Hepatocyte (in vitro differentiated cells): ENCODE measurements at regions not wholly inside any gene's neighbourhood (a gene's known extent, or its start where the extent isn't known, plus 50 kb on each side); places are given as distances from the start of the nearest gene placed in this dataset.

Source experiments
- DNase-seq: peaks from one replicate; pipeline ENCODE4 v3.0.0-alpha.2; 2016; ENCODE audit warnings: low spot score
- H2AFZ ChIP-seq: fragments of 200-600 bp; sonication (generic); 2 replicates; pipeline ENCODE4 v1.6.0; 2016; ENCODE audit warnings: antibody characterized with exemption, mild to moderate bottlenecking
- H3K27ac ChIP-seq: fragments of 200-600 bp; sonication (generic); 2 replicates; pipeline ENCODE4 v1.5.1; 2016; ENCODE audit warnings: mild to moderate bottlenecking
- H3K27me3 ChIP-seq: fragments of 200-600 bp; sonication (generic); 2 replicates; pipeline ENCODE4 v1.6.1; 2016
- H3K36me3 ChIP-seq: fragments of 200-600 bp; sonication (generic); replicated peaks from 2 replicates; pipeline ENCODE4 v1.5.1; 2016; ENCODE audit warnings: low read depth; ENCODE audit not compliant: insufficient read depth
- H3K4me1 ChIP-seq: fragments of 200-600 bp; sonication (generic); 2 replicates; pipeline ENCODE4 v1.5.1; 2016; ENCODE audit warnings: mild to moderate bottlenecking, moderate library complexity; ENCODE audit not compliant: insufficient read depth
- H3K4me2 ChIP-seq: fragments of 200-600 bp; sonication (generic); 2 replicates; pipeline ENCODE4 v1.6.0; 2016
- H3K4me3 ChIP-seq: fragments of 200-600 bp; sonication (generic); 2 replicates; pipeline ENCODE4 v1.5.1; 2016; ENCODE audit warnings: mild to moderate bottlenecking
- H3K79me2 ChIP-seq: fragments of 200-600 bp; sonication (generic); 2 replicates; pipeline ENCODE4 v1.6.0; 2017; ENCODE audit warnings: mild to moderate bottlenecking
- H3K9me2 ChIP-seq: fragments of 200-600 bp; sonication (generic); replicated peaks from 2 replicates; pipeline ENCODE4 v1.6.0; 2017; ENCODE audit warnings: mild to moderate bottlenecking; ENCODE audit not compliant: insufficient read depth
- H3K9me3 ChIP-seq: fragments of 200-600 bp; sonication (generic); 2 replicates; pipeline ENCODE4 v1.5.1; 2016; ENCODE audit warnings: low read depth, mild to moderate bottlenecking
- H4K20me1 ChIP-seq: fragments of 200-600 bp; sonication (generic); 2 replicates; pipeline ENCODE4 v1.6.0; 2016; ENCODE audit warnings: mild to moderate bottlenecking; ENCODE audit not compliant: insufficient read depth, poor library complexity, severe bottlenecking
- EZH2 ChIP-seq: fragments of 200-600 bp; sonication (generic); IDR thresholded peaks from 2 replicates; pipeline ENCODE4 v1.6.1; 2016; ENCODE audit warnings: antibody characterized with exemption, mild to moderate bottlenecking, borderline replicate concordance
- EZH2phosphoT487 ChIP-seq: fragments of 200-600 bp; sonication (generic); IDR thresholded peaks from one replicate; pipeline ENCODE4 v1.6.1; 2018; ENCODE audit warnings: antibody characterized with exemption, mild to moderate bottlenecking, low read depth, moderate library complexity; ENCODE audit not compliant: unreplicated experiment, severe bottlenecking
- WGBS: methylation state at CpG from one replicate; pipeline ENCODE4 v1.1.6; 2016; ENCODE audit warnings: low lambda C conversion rate; ENCODE audit errors: missing lambda C conversion rate; 5-methylcytosine and 5-hydroxymethylcytosine counted together
- TF ChIP-seq, protein P1 (sequence below): fragments of 200-600 bp; sonication (generic); IDR thresholded peaks from 2 replicates; pipeline ENCODE4 v1.5.1; 2016; ENCODE audit warnings: antibody characterized with exemption, mild to moderate bottlenecking; ENCODE audit not compliant: poor library complexity

GRCh38 chr4:180674619-180675358, 1568.4 kb upstream of the TENM3 start:
- H3K36me3 ChIP-seq: no peaks in the 10 kb centered on the region
- H3K79me2 ChIP-seq: no peaks in the 10 kb centered on the region
- H3K27ac ChIP-seq: no peak overlapping the region
- H4K20me1 ChIP-seq: no peaks in the 10 kb centered on the region
- peaks cover 4% of the 10 kb centered on the region for H3K27me3 ChIP-seq
- no peak for DNase-seq
- H2AFZ ChIP-seq: no peak overlapping the region
- 81% methylated on average over 4 of the region's 4 CpGs for WGBS
- H3K9me2 ChIP-seq: no peaks in the 10 kb centered on the region
- no peak overlapping the region for H3K4me3 ChIP-seq
- no peaks in the 10 kb centered on the region for H3K9me3 ChIP-seq
- TF ChIP-seq EZH2: no peak
- TF ChIP-seq, protein P1, sequence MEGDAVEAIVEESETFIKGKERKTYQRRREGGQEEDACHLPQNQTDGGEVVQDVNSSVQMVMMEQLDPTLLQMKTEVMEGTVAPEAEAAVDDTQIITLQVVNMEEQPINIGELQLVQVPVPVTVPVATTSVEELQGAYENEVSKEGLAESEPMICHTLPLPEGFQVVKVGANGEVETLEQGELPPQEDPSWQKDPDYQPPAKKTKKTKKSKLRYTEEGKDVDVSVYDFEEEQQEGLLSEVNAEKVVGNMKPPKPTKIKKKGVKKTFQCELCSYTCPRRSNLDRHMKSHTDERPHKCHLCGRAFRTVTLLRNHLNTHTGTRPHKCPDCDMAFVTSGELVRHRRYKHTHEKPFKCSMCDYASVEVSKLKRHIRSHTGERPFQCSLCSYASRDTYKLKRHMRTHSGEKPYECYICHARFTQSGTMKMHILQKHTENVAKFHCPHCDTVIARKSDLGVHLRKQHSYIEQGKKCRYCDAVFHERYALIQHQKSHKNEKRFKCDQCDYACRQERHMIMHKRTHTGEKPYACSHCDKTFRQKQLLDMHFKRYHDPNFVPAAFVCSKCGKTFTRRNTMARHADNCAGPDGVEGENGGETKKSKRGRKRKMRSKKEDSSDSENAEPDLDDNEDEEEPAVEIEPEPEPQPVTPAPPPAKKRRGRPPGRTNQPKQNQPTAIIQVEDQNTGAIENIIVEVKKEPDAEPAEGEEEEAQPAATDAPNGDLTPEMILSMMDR: no peak
- no peak overlapping the region for H3K4me2 ChIP-seq
- no peaks in the 10 kb centered on the region for H3K4me1 ChIP-seq

- H3K4me3 ChIP-seq: no peak overlapping the region
- WGBS: 89% methylated on average over 1 of the region's 1 CpG
- H3K4me1 ChIP-seq: no peaks in the 10 kb centered on the region
- no peak overlapping the region for H3K4me2 ChIP-seq
- TF ChIP-seq, protein P1: no peak
- TF ChIP-seq EZH2 (no peak), EZH2phosphoT487 (no peak)
- H3K27me3 ChIP-seq: peaks cover 4% of the 10 kb centered on the region
- no peaks in the 10 kb centered on the region for H3K79me2 ChIP-seq
- no peaks in the 10 kb centered on the region for H3K9me2 ChIP-seq
- DNase-seq: no peak
- H3K36me3 ChIP-seq: no peaks in the 10 kb centered on the region
- H3K9me3 ChIP-seq: no peaks in the 10 kb centered on the region
- no peak overlapping the region for H3K27ac ChIP-seq
- H2AFZ ChIP-seq: no peak overlapping the region
- H4K20me1 ChIP-seq: no peaks in the 10 kb centered on the region
These were observed 1567.9 kb upstream of the TENM3 start for GRCh38 chr4:180675359-180675650.

DNA sequence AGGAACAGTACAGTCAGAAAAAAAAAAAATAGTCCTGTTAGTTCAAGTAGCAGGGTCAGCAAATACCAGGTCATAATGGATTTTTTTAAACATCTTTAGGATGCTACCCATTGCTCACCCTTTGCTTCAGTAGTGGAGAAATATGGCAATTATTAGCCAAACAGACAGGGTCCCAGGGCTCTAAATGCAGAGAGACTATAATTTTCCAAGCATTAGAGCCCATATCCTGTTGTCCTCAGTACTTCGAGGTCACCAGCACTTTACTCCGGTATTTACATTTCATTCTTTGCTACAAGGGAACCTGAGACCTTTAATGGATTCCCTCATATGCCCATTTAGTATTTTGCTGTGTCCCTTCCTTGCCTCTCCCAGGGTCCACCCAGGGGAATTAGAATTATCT, 1562.9 kb upstream of the TENM3 start:
- 59% methylated on average over 2 of the region's 2 CpGs for WGBS
- Histone ChIP-seq H3K4me2 (no peak overlapping the region), H3K36me3 (no peaks in the 10 kb centered on the region), H2AFZ (no peak overlapping the region), H3K27ac (no peak overlapping the region), H3K79me2 (no peaks in the 10 kb centered on the region), H3K4me3 (no peak overlapping the region), H3K9me3 (no peaks in the 10 kb centered on the region), H3K4me1 (no peaks in the 10 kb centered on the region), H4K20me1 (no peaks in the 10 kb centered on the region), H3K9me2 (no peaks in the 10 kb centered on the region), H3K27me3 (no peaks in the 10 kb centered on the region)
- no peak for TF ChIP-seq EZH2phosphoT487
- TF ChIP-seq EZH2: no peak
- TF ChIP-seq, protein P1: no peak
- no peak for DNase-seq

GRCh38 chr4:180682776-180683175, 1560.4 kb upstream of the TENM3 start:
- 52% methylated on average over 2 of the region's 2 CpGs for WGBS
- no peaks in the 10 kb centered on the region for H4K20me1 ChIP-seq
- no peak for DNase-seq
- H3K9me2 ChIP-seq: no peaks in the 10 kb centered on the region
- no peaks in the 10 kb centered on the region for H3K79me2 ChIP-seq
- no peaks in the 10 kb centered on the region for H3K27me3 ChIP-seq
- no peaks in the 10 kb centered on the region for H3K9me3 ChIP-seq
- no peaks in the 10 kb centered on the region for H3K36me3 ChIP-seq
- no peak overlapping the region for H3K4me3 ChIP-seq
- H3K27ac ChIP-seq: no peak overlapping the region
- no peaks in the 10 kb centered on the region for H3K4me1 ChIP-seq
- no peak overlapping the region for H2AFZ ChIP-seq
- TF ChIP-seq, protein P1: no peak
- TF ChIP-seq EZH2phosphoT487 (no peak), EZH2 (no peak)
- no peak overlapping the region for H3K4me2 ChIP-seq
